Fibroblast of skin of right biceps (primary cell): ENCODE measurements at regions not wholly inside any gene's neighbourhood (a gene's known extent, or its start where the extent isn't known, plus 50 kb on each side); places are given as distances from the start of the nearest gene placed in this dataset.
"Not testable (repeated sequence)": the region's sequence is repeated elsewhere in the genome, so short reads cannot be mapped to it uniquely, and the experiment has no call there.

Experiments
- DNase-seq: peaks from one replicate; pipeline ENCODE4 v3.0.0-alpha.2; 2013

DNA sequence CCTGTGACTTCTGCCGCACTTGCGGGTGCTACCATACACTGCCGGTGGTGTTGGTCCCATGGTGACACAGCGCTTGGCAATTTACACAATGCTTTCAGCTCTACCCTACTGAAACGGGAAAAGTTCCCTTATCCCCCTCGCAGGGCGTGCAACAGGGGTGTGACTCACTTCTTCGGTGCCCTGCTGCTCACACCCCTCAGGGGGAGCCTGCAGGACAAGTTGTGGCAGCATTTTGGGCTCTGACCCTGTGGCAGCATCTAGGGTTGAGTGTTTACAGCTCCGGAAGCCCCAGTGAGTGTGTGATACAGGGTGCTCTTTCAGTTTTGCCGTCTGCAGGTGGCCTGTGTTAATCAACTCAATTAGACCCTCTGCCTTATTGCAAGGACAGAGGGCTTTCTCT lies 324.7 kb upstream of the RGMA start:
- DNase-seq = no peak

DNA sequence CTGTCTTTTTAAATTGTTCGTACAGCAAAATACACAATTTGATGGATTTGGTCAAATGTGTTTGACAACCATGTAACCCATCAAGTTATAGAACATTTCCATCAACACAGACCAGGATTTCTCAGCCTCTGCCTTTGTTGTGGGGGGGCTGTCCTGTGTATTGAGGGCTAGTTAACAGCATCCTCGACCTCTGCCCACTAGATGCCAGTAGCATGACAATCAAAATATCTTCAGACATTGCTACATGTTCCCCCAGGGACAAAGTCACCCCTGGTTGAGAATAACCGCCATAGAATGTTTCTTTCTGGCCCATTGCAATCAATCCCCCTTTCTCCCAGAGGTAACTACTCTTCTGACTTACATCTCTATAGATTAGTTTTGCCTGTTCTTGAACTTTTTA lies 310.1 kb upstream of the RGMA start:
- DNase-seq = no peak

DNA sequence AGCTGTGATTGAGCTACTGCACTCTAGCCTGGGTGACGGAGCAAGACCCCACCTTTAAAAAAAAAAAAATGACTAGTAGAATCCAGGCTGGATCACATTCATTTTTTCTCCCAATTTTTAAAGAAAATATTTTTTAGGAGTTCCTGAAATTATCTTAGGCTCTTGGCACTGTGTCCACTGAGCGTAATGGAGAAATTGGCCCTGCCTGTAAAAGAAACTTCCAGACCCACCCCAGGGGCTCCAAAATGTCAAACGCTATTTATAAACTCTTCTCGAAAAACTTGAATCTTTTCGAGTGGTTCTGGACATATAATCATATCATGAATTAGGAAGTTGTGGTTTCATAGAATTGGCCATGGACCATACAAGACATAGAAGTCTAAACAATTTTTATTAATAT lies 300.2 kb upstream of the RGMA start:
- no peak for DNase-seq

DNA sequence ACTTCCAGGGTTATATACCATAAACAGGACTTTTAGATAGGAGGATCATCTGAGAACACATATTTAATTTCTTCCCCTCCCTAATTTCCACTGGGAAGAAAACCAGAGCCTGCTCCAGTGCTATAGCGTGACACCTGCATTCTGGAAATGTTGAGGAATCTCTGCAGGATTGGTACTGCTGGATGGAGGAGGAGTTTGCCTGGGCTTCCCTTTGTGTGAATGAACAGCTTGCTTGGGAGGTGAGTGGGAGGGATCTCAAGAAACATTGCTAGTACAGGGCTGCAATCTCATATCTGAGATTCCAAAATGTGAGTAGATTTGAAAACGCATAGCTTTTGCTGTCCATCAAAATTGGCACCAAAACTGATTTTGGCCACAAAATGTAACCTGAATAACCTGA lies 295.9 kb upstream of the RGMA start:
- DNase-seq = no peak

DNA sequence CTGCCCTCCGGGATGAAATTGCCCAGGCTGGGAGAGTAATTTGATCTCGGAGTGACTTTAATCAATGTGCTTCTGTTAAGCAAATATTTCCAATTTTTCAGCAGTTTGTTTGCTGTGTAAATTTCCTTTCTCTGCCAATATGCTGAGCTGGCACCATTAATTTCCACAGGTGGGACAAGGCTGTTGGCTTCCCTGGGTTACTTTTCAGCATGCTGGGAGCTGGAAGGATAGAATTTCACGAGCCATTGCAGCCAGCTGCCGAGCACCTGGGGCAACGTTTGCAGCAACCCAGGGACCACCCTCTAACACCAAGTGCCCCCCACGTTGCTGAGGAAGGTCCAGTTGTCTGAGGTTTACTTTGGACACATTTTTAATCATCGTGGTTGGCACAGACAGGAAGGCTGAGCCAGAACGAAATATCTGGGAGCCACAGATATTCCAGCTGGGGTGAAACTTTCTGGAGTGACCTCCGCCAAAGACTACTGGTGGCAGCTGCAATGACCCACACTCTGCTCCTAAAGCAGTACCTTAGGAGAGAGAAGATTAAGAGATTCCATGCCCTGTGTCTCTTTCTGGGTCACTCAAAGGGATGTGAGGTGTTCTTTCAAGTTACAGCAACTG lies 293.3 kb upstream of the RGMA start:
- no peak for DNase-seq

DNA sequence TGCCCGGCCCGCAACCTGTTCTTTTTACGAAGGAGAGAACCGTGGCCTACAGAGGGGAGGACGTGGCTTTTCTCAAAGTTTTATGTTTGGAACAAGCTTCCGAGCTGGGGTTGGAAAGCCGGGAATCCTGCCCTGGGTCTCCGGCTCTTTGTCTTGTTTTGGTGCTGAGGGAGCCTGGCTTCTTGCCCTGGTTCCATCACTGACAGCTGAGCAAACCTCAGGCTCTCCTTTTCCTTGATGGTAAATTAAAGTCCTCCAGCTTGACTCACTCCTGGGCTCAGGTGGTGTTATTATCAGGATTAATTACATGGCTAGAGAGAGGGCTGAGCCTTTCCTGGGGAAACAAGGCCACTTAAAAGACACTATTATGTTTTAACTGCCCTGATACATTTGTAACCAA lies 289.5 kb upstream of the RGMA start:
- DNase-seq = no peak

DNA sequence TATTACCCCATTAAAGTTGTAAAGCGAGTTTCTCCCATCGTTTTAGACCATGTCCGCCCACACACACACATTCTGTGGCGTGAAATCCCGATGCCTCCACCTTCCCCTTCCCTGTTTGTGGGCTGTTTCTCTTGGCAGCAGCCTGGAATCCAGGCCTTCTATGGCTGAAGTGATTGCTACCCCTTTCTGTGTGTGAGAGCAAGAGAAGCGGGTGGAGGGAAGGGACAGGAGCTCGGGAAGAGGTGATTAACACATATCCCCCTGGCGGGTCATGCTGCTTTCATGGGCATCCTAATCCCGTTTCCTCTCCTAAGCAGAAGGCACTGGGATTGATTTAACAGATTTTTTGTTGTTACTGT lies 283.8 kb upstream of the RGMA start:
- no peak for DNase-seq

DNA sequence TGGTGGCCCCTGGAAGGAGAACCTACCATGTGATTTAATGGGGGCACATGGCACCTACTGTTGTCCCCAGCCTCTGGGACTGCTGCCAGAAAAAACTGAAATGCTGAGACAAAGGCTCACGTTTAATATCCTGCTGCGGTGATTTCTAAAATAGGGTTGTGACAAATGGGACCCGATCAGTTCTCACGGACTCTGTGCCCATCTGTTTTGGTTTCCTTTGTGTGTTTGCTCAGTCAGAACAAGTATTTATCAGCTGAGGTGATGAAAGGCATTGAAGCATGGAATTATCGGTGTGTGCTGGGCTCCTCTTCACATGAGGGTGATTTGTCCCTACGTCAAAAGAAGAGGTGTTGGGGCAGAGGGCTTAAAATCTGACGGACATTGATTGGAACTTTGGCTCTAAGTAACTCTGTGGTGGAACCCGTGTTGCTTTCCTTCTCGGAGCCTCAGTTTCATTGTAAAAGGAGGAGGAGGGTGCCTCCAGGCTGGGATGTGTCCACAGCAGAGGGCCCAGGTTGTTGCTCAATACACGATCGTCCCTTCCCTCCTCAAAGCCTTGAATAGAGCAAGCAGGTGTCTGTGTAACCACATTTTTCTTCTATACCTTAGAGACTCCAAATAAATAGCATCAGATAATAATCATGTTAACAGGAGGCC lies 283.3 kb upstream of the RGMA start:
- DNase-seq = no peak

DNA sequence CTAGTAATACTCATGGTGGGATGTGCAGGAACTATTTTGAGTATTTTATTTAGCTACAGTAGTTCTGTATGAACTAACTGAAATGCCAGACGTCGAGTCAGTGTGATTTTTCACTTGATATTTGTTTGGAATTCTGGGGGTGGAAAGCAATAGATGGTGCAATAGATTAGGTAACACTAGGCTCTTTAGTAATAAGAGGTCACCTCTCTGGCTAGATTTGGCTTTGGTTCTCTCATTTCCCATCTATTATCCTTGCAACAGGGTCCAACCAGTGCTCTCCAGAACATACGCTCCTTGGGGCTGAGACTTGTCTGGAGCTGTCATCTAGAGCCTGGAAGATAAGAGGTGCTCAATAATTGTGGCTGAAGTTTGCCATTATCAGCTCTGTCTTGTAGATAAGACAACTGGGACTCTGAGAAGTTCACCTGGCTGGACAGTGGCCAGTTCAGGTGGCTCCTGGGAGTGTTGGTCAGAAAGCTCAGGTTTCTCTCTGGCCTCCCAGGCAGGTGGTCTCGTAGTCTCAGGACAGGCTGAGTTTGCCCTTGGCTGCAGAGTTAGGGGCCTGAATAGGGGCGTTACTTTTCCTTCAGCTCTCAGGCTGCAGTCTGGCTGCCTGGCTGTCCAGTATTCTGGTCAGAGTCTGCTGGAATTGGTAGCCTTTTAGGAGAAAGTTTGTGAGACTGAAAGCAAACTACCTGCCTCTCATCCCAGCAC lies 277.5 kb upstream of the RGMA start:
- DNase-seq = no peak

DNA sequence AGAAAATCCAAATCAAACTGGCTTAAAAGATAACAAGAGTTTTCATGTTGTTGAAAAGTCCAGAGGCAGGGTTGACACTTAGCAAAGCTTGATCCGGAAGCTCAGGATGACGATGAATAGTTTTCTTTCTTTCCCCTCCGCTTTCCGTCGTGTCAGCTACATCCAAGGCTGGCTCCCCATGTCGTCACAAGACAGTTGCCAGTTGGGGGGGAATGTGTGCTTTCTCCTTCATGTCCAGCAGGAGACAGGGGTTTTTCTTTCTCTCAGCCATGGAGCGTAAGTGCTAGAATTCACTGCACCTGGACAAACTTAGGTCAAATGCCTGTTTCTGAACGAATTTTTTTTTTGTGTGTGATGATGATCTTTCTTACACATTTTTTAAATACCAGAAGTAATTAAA lies 273.8 kb upstream of the RGMA start:
- no peak for DNase-seq

DNA sequence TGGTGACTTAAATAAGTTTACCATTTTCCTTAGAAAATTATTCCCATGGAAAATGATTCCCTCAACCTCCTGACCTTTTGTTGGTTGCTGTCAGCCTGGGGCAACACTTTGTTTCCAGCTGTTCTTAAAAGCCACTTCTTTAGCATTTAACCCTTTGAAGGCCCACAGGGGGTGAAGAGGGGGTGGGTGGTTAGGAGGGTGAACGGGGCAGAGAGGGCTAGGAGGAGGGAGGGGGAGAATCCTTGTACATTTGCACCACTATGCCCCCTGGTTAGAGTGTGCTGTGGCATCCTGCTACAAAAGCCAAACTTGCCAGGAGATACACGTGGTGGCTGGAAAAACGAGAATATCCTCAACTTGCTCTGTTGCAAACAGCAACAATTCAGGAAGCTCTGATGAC lies 273.2 kb upstream of the RGMA start:
- no peak for DNase-seq

DNA sequence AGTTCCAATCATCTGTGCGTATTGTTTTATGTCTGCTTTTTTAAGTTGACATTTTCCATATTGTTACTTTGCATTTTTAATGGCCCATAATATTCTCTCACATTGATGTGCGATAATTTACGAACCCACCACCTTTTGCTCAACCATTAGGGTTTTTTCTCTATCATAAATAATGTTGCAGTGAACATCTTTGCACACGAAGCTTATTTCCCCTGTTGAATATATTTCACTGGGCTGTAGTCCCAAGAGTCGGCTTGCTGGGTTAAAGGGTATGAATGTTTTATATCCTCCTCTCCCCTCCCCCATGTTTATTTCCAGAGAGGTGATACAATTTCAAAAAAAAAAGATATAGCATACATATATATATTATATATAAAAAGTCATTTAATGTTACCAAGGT lies 272.7 kb upstream of the RGMA start:
- DNase-seq = no peak

DNA sequence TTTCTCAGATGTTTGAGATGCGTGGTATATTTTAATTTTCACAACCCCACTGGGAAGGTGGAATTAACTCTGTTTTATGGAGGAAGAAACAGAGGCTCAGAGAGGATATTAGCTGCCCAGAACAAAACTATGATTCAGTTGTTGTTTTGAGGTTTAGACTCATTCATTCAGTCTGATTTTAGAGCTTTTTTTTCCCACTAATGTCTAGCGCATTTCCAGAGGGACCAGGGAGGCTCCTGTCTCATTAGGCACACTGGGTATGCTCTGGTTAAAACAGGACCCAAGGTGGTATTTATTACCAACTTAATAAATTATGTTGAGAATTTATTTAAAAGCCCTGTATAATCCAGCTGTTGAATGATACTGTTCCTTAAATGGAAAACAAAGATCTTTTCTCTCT lies 272.0 kb upstream of the RGMA start:
- no peak for DNase-seq

DNA sequence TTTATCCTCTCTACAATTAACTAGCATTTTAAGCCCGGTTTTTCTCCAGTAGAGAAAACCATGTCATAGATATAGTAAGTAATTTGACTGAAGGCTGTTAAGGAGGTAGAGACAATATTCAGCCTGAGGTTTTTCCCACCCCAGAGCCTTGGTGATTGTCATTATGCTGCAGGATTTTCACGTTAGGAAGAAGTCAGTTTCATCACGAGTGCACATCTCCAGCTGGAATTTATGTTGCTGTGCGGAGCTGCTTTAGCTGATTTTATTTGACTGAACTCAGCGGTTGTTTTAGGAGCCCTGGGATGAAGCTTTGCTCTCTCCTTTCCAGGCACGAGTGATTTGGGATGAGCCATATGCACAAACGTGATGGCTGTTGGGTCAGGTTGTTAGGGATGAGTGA lies 271.3 kb upstream of the RGMA start:
- no peak for DNase-seq

DNA sequence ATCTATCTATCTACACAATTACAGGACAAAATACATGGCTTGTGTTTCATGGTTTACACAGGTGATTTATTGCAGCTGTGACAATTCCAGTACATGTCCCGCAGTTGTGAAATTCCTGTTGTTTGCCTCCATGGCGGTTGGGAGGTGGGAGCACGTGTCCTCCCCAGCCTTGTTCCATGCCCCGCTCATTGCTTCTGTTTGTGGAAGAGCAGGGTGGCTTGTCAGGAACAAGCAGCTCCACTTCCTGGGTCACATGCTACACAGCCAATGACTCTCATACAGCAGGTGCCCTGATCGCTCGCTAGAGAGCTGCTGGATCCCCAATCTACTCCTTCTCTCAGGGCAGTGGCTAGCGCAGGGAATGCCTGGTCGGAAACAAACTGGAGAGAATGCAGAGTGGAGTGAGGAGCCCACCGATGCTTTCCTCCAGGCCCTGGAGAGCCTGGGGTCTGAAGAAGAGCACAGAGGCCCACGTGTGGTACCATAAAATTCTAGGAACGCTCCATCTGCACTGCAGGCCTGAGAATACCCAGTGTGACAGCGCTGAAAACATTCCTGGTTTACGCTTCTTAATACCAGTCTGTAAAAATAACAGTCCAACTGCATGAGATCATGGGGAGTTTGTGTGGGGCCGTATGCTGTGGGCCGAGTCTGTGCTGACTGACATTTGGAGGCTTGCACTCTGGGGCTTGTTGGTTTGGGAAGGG lies 270.6 kb upstream of the RGMA start:
- peak; percentile 79 for DNase-seq

DNA sequence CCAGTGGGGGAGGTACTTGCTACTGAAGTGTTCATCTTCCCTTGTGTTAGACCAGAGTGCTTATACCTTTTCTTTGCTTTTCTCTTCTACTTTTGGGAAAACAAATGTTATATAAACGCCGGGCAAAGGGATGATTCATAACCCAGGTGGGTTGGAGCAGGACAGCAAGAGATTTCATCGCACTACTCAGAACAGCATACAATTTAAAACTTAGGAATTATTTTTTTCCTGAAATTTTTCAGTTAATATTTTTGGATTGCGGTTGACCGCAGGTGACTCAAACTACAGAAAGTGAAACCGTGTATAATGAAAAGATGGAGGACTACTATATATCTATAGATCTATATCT lies 270.0 kb upstream of the RGMA start:
- no peak for DNase-seq

DNA sequence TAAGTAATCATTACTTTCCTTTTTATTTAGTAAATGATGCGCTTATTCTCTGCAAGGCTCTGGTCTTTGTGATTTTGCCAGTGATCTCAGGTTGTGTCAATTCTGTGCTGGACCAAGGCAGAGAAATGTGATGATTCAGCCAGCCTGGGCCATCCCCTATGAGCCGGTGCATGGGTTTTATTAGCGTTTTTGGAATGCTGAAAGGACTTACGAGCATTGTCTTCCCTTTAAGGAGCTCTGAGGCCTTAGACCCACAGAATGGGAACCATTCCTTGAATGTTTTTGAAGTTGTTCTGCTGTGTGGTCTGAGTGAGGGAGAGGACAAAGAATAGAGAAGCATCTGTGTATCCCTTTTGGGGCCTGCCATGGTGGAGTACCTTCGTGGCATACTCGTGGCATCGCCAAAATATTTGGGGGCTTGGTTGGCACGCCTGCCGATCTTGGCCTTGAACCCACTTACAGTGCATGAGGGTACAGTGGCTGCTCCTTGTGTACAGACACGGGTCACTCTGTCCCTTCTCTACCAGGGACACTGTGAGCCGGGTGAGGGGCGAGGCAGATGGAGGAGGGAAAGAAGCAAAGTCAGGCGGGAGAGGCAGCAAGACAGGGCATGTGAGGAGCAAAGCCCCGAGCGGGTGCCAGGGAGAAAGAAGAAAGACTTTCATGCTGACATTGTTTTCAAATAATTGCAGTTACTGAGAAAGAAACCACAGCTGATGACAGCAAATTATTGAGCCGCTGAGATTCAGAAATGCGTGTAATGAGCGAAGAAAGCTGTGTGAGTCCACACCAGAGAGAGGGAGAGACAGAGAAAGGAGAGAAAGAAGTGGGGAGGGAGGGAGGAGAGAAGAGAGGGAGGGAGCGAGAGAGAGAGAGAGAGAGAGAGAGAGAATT lies 269.4 kb upstream of the RGMA start:
- DNase-seq = peak; percentile 73

DNA sequence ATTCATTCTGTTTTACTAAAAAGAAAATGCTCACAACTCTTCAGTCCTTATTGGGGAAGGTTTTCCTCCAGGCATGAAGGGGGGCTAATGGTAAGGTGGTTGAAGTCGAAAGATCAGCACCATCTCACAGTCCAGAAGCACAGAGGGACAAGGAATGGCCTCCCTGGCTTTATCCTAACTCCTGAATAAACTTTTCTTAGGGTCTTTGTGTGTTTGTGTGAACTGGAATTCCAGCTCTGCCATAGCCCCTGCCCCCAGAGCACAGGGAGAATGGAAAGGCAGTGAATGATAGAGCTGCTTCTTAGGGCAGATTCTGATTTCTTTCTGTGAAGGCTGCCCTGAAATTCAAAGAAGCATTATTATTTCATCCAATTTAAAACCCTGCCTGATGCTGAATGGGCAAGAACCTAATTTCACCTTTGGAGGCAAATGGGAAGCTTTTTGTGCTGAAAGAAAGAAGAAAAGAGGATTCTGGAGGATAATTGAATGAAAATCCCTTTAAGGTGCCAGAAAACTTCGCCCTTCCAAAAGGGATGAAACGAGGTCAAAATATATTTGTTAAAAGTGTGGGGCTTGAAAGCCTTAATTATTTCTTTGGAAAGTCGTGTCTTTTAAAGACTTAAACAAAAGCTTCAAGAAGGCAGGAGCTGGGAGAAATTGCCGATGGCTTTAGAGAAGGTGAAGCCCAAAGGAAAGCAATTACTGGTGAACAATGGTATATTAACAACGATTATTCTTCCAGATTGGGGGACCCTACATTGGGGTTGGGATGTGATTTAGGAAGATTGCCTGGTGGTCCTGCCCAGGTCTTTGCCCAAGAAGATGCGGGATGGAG lies 259.9 kb upstream of the RGMA start:
- no peak for DNase-seq

DNA sequence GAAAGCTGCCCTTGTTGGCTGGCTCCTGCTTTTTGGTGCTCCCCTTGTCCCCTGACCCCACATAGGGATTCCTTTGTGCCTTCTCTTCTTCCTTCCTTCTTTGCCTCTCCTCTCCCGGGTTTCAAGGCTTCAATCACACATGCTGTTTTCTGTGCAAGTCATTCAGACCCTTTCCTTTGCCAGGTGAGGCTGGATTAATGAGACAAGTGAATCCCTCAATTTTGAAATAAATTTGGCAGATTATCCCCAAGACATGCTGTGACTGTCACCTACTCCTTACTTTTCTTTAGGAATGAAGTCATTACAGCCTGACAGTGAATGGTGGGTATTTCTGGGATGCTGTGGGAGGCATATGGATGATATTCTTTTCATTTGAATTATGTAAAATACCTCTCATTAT lies 259.0 kb upstream of the RGMA start:
- DNase-seq = no peak

DNA sequence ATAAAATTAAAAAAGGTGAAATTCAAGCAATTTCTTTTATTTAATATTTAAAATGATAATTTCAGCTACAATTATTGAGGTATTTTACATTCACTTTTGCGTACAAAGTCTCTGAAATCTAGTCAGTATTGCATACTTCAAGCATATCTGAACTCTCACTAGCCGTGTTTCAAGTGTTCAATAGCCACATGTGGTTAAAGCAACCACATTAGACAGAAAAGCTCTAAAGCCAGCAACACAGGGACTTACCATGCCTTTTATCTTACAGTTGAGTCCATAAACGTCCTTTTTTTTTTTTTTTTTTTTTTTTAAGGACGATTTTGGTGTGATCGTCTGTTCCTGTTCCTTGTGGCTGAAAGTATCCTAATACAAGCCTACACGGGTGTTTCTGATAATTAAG lies 257.0 kb upstream of the RGMA start:
- no peak for DNase-seq

DNA sequence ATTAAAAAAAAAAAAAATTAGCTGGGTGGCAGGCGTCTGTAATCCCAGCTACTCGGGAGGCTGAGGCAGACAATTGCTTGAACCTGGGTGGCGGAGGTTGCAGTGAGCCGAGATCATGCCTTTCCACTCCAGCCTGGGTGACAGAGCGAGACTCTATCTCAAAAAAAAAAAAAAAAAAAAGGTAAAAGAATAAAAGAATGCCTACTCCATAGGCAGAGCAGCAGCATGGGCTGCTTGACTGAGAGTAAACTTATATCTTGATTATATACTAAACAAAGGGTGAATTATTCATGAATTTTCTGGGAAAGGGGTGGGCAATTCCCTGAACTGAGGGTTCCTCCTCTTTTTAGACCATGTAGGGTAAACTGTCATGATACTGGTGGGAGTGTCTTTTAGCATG lies 254.4 kb upstream of the RGMA start:
- DNase-seq = not testable (repeated sequence)

DNA sequence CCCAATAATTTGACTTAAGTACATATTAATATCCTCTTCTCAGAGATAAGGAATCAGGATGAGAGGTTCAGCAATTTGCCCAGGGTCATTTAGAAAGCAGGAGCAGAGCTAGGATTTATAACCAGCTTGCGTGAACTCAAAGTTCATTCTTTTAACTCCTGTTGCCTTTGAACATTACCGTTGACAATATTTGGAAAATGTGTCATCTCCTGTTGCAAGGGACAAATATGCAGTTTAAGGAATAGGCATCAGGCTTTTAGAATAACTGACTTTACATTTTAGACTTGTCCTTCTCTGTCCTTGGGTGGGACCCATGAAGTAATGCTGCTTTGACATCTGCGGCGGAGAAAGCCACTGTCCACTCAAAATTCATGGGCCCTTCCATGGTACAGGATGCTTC lies 252.2 kb upstream of the RGMA start:
- DNase-seq = no peak
